Keratinocyte (primary cell): ENCODE measurements at regions not wholly inside any gene's neighbourhood (a gene's known extent, or its start where the extent isn't known, plus 50 kb on each side); places are given as distances from the start of the nearest gene placed in this dataset.

Source experiments
- DNase-seq: peaks from one replicate; pipeline ENCODE4 v3.0.0-alpha.2; 2011; ENCODE audit warnings: low read depth, missing footprints, low spot score
- FAIRE-seq: peaks from 2 replicates; lab custom pipeline; 2011; peaks lifted over from hg19 to GRCh38; lab: Jason Lieb, UNC
- H2AFZ ChIP-seq: 2 replicates; pipeline ENCODE4 v1.6.0; 2012; ENCODE audit warnings: low read length, control low read depth, inconsistent platforms; ENCODE audit not compliant: control insufficient read depth
- H3K27ac ChIP-seq: 2 replicates; pipeline ENCODE4 v1.5.1; 2011; ENCODE audit warnings: low read length; ENCODE audit not compliant: control insufficient read depth, insufficient read depth
- H3K27me3 ChIP-seq: 3 replicates; pipeline ENCODE4 v1.6.0; 2011; ENCODE audit warnings: low read length; ENCODE audit not compliant: control insufficient read depth, insufficient read depth; ENCODE audit errors: extremely low read depth
- H3K36me3 ChIP-seq, 2 experiments: 2 replicates in 1 of 2; 3 replicates in 1 of 2; pipeline ENCODE4 v1.5.1; 2011; ENCODE audit warnings: low read length in 2 of 2, mild to moderate bottlenecking in 1 of 2; ENCODE audit not compliant: control insufficient read depth in 2 of 2, insufficient read depth in 2 of 2; ENCODE audit errors: extremely low read depth in 1 of 2
- H3K4me1 ChIP-seq: 3 replicates; pipeline ENCODE4 v1.5.1; 2011; ENCODE audit warnings: low read length; ENCODE audit not compliant: control insufficient read depth, insufficient read depth; ENCODE audit errors: extremely low read depth
- H3K4me2 ChIP-seq: 3 replicates; pipeline ENCODE4 v1.6.0; 2011; ENCODE audit warnings: low read depth, low read length; ENCODE audit not compliant: control insufficient read depth, insufficient read depth; ENCODE audit errors: extremely low read depth
- H3K4me3 ChIP-seq, 3 experiments: fragments of 200-600 bp in 1 of 3; sonication (generic) in 1 of 3; 2 replicates in 2 of 3; 3 replicates in 1 of 3; pipeline ENCODE4 v1.5.1; 2011 to 2016; ENCODE audit warnings: low read length in 3 of 3, mild to moderate bottlenecking in 3 of 3, control low read depth in 2 of 3, inconsistent platforms in 1 of 3, low read depth in 1 of 3, mixed read lengths in 1 of 3, mixed run types in 1 of 3, moderate library complexity in 1 of 3; ENCODE audit not compliant: control insufficient read depth in 2 of 3, insufficient read depth in 2 of 3; ENCODE audit errors: extremely low read depth in 1 of 3
- H3K79me2 ChIP-seq: 2 replicates; pipeline ENCODE4 v1.6.0; 2012; ENCODE audit warnings: low read length; ENCODE audit not compliant: control insufficient read depth, insufficient read depth
- H3K9ac ChIP-seq: 3 replicates; pipeline ENCODE4 v1.6.0; 2011; ENCODE audit warnings: low read length; ENCODE audit not compliant: control insufficient read depth, insufficient read depth; ENCODE audit errors: extremely low read depth
- H3K9me1 ChIP-seq: 3 replicates; pipeline ENCODE4 v1.6.0; 2011; ENCODE audit warnings: low read length; ENCODE audit not compliant: control insufficient read depth, insufficient read depth; ENCODE audit errors: extremely low read depth
- H3K9me3 ChIP-seq: 2 replicates; pipeline ENCODE4 v1.5.1; 2012; ENCODE audit warnings: low read depth, low read length; ENCODE audit not compliant: control insufficient read depth
- H4K20me1 ChIP-seq: 3 replicates; pipeline ENCODE4 v1.6.0; 2011; ENCODE audit warnings: low read length; ENCODE audit not compliant: control insufficient read depth, insufficient read depth; ENCODE audit errors: extremely low read depth
- EZH2 ChIP-seq: IDR thresholded peaks from one replicate; pipeline ENCODE4 v1.6.1; 2012; ENCODE audit warnings: inconsistent platforms, mild to moderate bottlenecking, low read length, moderate library complexity
- dilution Hi-C: fragments of 300-500 bp; cut with MboI; formaldehyde crosslinking; loops from one replicate; pipeline ENCODE4 v1.7.0; 2020; ENCODE audit warnings: low sequenced_read_pairs; ENCODE audit not compliant: extremely low pct_ligation_motif_present
- TF ChIP-seq, protein P1 (sequence below), 3 experiments: IDR thresholded peaks in 1 of 3; conservative IDR thresholded peaks in 1 of 3; optimal IDR thresholded peaks in 1 of 3; 2 replicates in 2 of 3; 3 replicates in 1 of 3; pipeline versions ENCODE3 to v1.5.1; 2011; ENCODE audit warnings: low read length in 3 of 3, mild to moderate bottlenecking in 3 of 3, moderate library complexity in 2 of 3, control low read depth in 1 of 3, inconsistent platforms in 1 of 3; ENCODE audit not compliant: insufficient read depth in 2 of 3; ENCODE audit errors: extremely low read depth in 1 of 3

DNA sequence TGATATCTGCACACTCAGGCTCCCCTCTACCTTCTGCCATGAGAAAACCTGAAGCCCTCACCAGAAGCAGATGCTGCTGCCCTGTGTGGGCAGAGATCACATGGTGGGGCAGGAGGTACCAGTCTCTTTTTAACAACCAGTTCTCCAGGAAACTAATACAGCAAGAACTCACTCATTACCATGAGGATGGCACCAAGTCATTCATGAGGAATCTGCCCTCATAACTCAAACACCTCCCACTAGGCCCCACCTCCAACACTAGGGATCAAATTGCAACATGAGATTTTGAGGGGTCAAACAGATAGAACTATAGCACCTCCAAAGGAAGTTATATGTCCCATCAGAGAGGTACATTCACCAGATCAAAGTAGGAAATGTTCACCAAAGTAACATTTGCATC is 136.3 kb upstream of the SHB start:
- Histone ChIP-seq H3K9me3 (no peaks in the 10 kb centered on the region), H3K79me2 (no peaks in the 10 kb centered on the region), H3K36me3 (no peaks in the 10 kb centered on the region), H3K4me1 (peaks cover 16% of the 10 kb centered on the region), H3K27me3 (no peaks in the 10 kb centered on the region), H3K4me2 (no peak overlapping the region), H2AFZ (no peak overlapping the region), H4K20me1 (no peaks in the 10 kb centered on the region), H3K27ac (no peak overlapping the region), H3K4me3 (no peak overlapping the region), H3K9me1 (no peaks in the 10 kb centered on the region), H3K9ac (no peak overlapping the region)
- dilution Hi-C loops = no loop called here
- FAIRE-seq (peak; percentile 81), DNase-seq (no peak)
- TF ChIP-seq, protein P1, sequence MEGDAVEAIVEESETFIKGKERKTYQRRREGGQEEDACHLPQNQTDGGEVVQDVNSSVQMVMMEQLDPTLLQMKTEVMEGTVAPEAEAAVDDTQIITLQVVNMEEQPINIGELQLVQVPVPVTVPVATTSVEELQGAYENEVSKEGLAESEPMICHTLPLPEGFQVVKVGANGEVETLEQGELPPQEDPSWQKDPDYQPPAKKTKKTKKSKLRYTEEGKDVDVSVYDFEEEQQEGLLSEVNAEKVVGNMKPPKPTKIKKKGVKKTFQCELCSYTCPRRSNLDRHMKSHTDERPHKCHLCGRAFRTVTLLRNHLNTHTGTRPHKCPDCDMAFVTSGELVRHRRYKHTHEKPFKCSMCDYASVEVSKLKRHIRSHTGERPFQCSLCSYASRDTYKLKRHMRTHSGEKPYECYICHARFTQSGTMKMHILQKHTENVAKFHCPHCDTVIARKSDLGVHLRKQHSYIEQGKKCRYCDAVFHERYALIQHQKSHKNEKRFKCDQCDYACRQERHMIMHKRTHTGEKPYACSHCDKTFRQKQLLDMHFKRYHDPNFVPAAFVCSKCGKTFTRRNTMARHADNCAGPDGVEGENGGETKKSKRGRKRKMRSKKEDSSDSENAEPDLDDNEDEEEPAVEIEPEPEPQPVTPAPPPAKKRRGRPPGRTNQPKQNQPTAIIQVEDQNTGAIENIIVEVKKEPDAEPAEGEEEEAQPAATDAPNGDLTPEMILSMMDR (optimal IDR thresholded peaks at IDR 0.05 in 1 of 3, IDR thresholded peaks at IDR 0.05 in 1 of 3, conservative IDR thresholded peaks at IDR 0.05 in 1 of 3; ENCODE audit: extremely low read depth in 1 of 3, insufficient read depth in 2 of 3, low read length in 3 of 3) = no peak
- no peak for TF ChIP-seq EZH2

DNA sequence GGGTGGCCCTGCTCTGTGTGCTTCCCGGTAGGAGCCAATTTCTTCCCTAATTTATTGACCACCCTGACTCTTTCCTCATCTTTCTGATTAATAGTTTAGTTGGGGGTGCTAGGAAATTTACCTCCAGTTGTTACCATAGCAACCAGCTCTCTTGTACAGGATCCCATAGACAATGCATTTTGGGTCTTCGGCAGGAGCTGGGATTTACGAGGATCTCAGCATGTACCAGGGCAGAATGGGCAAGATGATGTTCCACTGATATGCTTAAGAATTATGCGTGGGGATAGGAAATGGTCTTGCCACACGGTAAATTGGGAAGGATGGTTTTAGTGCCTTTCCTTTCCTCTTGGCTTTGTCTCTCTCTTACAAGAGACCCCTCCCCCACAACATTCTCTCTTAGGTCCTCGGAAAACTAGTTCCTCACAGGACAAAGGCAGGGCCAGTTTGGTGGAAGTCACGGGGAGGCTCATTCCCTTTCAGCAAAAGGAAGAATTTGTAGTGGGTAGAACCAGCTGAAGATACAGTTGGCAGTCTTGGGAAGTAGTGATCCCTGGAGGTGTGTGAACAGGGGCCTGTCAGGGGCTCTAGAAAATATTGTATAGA is 133.4 kb upstream of the SHB start:
- H3K9me1 ChIP-seq = no peaks in the 10 kb centered on the region

More for the DNA sequence above, 133.4 kb upstream of the SHB start:
- TF ChIP-seq, protein P1 (optimal IDR thresholded peaks at IDR 0.05 in 1 of 3, IDR thresholded peaks at IDR 0.05 in 1 of 3, conservative IDR thresholded peaks at IDR 0.05 in 1 of 3; ENCODE audit: extremely low read depth in 1 of 3, insufficient read depth in 2 of 3, low read length in 3 of 3) = no peak
- TF ChIP-seq EZH2 = no peak
- H3K79me2 ChIP-seq = no peaks in the 10 kb centered on the region
- H3K4me3 ChIP-seq = no peak overlapping the region
- H4K20me1 ChIP-seq = no peaks in the 10 kb centered on the region
- no peaks in the 10 kb centered on the region for H3K36me3 ChIP-seq
- no peak overlapping the region for H3K27ac ChIP-seq
- no peak overlapping the region for H2AFZ ChIP-seq
- no peak overlapping the region for H3K4me2 ChIP-seq
- dilution Hi-C loops = no loop called here
- no peaks in the 10 kb centered on the region for H3K9me3 ChIP-seq
- H3K27me3 ChIP-seq = no peaks in the 10 kb centered on the region
- FAIRE-seq (no peak), DNase-seq (no peak)
- H3K9ac ChIP-seq = no peak overlapping the region
- H3K4me1 ChIP-seq = peaks cover 8% of the 10 kb centered on the region
